HG03342 (cell line): ENCODE measurements at regions not wholly inside any gene's neighbourhood (a gene's known extent, or its start where the extent isn't known, plus 50 kb on each side); places are given as distances from the start of the nearest gene placed in this dataset.

ENCODE experiments used
- ATAC-seq: cut with Tn5 transposase; IDR thresholded peaks from one replicate; pipeline ENCODE4 v1.9.1; 2021; ENCODE audit warnings: mild to moderate bottlenecking, moderate library complexity; ENCODE audit not compliant: unreplicated experiment

- ATAC-seq, result no peak
Measured at GRCh38 chr6:95142101-95142500, 435.2 kb upstream of the MANEA start.

GRCh38 chr6:95142661-95143335 is 434.5 kb upstream of the MANEA start:
- ATAC-seq, result no peak

GRCh38 chr6:95143408-95144180 is 433.7 kb upstream of the MANEA start:
- no peak for ATAC-seq

DNA sequence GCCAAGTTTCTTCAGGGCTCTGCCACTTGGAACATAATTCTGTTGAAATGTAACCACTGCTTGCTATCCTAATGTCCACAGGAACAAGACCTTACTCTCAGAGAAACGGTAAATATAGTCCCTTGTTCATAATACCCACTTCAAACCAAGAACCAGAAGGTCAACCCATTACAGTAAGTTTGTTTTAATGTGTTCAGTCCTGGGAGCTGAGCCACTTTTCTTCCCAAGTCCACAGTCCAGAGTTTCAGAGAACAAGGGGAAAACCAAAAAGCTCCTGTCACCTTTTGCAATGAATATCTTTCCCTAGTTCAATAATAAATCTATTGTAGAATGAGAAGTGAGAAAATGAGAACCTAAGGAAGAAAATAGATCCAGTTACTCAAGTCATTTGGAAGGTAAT is 431.9 kb upstream of the MANEA start:
- no peak for ATAC-seq

DNA sequence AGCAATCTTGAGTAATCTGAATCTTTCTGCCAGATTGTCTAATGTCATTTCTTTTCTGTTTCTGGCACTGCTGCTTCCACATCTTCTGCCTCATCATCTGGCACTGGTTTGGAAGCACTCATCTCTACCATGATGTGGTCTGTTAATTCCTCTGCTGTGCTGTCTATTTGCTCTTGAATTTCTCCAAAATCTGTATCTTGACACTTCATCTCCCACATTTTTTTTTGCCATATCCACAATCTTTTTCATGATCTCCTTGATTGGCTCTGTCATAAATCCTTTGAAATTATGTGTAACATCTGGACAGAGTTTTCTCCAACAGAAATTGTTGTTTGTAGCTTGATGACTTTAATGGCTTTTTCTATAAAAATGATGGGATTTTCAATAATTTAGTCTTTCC is 417.8 kb upstream of the MANEA start:
- ATAC-seq, result no peak

- no peak for ATAC-seq
Measured at GRCh38 chr6:95169775-95170174, 407.6 kb upstream of the MANEA start.

DNA sequence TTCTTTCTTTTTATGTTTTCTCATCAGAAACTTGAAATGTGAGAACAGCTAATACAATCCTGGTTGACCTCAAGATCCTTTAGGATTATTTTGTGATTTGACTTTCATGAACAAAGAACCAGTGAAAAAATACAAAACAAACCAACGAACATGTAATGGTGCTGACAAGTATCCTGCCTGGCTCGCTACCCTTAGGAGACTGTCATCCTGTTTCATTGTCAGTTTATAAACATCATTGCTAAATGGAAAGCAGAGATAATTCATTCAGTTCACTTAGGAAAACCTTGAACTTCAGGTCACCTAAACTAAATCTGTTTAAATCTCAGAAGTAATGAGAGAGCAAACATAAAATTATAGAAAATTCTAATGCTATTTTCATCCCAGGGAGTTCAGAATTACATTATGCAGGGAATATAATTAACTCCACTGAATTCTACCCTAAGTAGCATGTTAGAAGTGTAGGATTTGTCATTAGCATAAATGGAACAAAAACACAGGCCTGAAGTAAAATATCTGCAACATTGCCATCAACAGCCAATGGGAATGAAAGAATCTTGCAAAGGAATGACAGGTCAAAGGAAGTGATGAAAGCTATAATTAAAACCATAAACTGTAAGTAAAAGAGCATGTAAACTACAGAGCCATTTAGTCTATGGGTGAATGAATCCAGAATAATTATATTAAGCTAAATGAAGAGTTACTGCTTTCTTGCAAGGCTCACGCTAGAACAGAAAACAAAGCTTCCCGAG is 401.2 kb upstream of the MANEA start:
- ATAC-seq, result no peak

DNA sequence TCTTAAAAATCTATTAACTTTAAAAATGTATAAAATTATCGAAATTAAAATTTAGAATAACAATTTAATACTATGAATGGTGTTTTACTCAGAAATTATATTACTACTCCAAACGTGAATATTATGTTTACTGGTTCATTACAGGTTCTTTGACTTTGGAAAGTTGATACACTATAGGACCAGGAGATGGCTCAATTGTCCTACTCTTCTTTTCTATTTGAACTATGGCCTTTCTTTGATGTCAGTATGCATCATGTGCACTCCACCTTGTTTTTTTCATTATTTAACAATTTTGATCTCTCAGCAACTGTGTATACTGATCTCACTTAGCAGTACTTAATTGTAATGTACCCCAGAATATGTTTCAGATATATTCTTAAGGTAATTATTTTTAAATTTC is 391.5 kb upstream of the MANEA start:
- ATAC-seq, result no peak

DNA sequence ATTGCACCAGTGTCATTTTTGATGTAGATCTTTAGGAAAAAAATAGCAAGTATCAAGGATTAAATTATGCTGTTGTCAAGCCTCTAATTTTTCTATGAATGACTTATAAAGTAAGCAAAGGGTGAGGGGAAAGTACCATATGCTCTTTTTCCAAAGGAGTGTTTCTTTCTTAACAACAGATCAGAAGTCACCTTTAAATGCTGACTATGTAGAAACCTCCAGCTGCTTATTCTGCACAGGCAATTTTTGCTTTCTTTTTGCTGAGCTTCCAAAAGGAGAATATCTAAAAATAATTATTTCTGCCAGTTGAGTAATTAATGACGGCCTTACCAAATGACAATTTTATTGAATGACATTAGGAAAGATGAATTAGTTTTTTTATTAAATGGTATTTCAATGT is 390.6 kb upstream of the MANEA start:
- no peak for ATAC-seq

DNA sequence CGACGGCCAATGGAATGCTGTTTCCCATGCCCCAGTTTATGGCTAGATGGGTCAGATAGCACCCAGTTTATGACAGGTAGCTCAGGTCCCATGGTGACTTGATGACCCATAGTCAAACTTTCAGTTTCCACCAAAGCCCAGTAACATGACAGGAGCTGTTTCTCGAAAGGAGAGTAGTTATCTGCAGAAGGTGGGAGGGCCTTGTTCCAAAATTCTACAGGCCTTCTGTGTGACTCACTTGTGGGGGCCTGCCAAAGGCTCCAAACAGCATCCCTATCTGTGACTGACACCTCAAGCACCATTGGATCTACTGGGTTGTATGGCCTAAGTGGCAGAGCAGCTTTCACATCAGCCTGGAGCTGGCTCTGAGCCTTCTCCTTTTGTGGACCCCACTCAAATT is 379.7 kb upstream of the MANEA start:
- no peak for ATAC-seq

DNA sequence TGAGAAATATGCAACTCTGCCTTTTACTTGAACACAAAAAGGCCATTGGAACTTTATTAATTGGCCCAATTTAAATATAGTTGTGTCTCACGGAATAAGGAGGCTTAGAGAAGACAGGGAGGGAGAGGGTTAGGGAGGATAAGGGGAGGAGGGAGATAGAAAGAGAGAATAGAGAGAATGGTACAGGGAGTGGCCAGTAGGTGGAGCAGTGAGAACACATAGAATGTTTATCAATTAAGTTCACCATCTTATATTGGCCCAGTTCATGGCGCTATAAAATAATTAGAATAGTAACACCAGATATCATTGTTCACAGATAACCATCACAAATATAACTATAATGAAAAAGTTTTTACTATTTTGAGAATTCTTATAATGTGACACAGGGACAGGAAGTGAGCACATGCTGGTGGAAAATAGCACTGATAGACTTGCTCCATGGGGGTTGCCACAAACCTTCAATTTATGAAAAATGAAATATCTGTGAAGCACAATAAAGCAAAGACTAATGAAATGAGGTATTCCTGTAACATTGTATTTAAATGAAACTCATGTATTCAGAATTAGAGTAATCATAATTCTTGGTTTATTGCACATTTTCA is 374.1 kb upstream of the MANEA start:
- ATAC-seq, result peak; percentile 98

- no peak for ATAC-seq
Measured at GRCh38 chr6:95204178-95204577, 373.2 kb upstream of the MANEA start.

- ATAC-seq, result no peak
Measured at GRCh38 chr6:95208621-95209020, 368.7 kb upstream of the MANEA start.

DNA sequence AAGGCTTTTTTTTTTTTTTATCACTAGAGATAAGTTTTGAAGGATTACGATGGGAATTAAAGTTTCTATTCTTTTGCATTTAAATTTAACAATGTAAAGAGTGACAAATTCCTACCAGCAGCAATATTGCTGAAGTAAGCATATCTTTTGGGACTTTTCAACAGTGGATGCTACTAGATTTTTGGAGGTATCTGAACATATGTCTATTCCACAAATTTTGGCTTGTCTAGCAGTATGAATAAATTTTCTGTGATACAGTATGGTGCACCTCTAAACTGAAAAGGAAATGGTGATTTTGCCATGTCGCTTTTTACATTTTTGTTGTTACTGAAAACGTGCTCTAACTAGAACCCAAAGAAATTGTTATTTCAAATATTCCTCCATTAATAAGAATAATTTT is 368.3 kb upstream of the MANEA start:
- no peak for ATAC-seq

DNA sequence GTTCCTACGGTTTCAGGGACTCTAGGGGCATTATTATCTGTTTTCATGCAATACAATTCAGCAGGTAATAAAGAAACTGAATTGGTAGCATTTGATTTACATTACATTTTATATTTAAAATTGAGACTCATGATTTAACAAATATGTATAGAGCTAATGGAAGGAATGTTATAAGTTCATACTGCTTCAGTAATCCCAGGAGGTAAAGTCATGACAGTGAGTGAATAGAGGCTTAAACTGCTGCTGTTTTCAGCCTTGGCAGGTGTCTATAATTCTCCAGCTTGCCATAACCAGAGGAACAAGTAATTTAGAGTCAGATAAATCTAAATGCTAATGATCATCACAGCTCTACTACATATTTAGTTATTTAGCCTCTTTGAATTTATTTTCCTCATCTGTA is 360.8 kb upstream of the MANEA start:
- ATAC-seq, result no peak

DNA sequence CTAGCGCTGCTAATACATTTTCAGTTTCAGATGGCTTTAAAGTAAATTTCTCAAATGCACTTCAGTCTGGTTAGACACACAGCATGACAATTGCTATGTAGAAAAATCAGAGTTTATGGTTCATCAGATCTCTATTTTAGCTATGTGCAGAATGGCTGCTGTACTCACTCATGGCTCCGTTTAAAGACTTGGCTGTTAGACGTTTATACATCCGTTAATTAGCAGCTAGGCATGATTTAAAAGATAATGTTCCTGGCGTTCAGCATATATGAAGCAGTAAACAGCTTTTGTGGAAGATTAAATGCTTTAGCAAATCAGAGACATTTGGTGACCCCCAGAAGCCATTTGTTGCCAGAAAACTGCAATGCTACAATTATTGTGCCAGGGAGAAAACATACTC is 350.0 kb upstream of the MANEA start:
- no peak for ATAC-seq

DNA sequence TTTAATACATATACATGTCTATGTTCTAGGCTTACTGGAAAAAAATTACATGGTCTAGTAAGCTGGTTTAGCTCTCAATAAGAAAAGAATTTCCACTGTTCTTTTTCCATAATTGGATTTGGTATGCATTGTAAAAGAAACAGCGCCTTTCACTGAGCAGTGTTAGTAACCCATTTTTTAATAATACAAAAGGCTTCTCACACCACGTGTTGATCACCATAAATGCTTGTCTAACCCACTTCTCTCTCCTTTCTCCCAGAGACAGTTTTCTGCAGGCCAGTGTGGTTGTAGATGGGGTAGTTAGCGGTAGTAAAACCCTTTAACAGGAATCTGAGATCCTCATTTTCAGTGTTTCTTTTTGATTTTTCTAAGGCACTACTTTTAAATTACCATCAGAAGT is 348.7 kb upstream of the MANEA start:
- ATAC-seq, result no peak

DNA sequence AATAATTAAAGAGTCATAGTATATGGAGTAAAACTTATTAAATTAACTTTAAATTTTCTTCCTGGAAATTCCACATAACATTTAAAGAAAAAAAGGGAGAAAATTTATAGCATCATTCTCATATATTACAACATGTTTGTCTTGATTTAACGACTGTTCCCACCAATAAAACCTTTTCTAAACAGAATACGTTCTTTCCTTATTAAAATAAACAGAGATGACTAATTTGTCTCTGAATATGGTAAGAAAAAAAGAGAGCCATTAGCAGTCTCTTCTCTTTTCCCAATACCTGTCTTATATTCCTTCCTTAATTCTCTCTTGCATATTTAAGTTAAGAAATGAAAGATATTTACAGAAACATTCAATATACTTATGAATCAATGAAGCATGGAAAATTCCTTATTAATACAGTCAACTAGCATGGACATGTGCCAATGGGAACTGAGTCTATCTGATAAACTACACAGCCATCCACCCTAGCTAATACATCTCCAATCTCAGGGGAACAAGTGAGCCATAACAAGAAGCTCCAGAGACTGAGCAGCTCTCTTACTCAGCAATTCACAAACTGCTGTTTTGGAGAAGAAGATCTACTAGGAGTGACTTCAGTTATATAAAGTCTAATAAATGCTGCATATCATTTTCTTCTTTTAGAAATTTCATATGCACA is 347.1 kb upstream of the MANEA start:
- ATAC-seq, result no peak

DNA sequence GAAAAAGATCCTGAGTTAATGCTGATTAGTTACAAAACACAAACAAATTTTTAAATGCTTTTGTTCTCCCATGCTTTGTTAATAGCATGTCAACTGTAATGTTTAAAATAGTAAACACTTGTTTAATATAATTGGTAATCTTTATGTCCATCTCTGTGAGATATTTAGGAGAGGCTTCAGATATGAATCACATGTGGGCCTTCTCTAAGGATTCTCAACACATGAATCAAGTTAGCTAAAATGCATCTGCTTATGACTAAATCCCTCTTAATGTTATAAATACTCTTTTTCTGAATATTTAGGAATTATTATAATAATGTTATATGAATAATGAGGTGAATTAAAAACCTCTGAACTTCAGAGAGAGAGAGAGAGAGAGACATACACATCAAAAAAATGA is 345.9 kb upstream of the MANEA start:
- ATAC-seq, result no peak

- no peak for ATAC-seq
Measured at GRCh38 chr6:95232446-95232845, 344.9 kb upstream of the MANEA start.

DNA sequence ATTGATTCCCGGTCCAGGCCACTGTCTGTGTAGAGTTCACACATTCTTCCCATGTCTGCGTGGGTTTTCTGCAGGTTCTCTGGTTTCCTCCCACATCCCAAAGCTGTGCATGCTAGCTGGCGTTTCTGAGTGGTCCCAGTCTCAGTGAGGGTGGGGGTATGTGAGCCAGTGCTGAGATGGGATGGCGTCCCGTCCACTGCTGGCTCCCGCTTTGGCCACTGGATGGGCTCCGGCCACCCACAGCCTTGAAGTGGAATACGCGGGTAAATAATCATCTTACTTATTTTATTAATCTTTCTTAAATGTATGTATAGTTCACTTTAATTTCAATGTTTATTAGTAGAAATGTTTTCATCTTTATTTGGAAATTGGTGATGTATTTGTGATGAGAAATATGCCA is 343.5 kb upstream of the MANEA start:
- no peak for ATAC-seq
